Effector memory CD8-positive, alpha-beta T cell (primary cell): ENCODE measurements at regions not wholly inside any gene's neighbourhood (a gene's known extent, or its start where the extent isn't known, plus 50 kb on each side); places are given as distances from the start of the nearest gene placed in this dataset.
"Not testable (repeated sequence)": the region's sequence is repeated elsewhere in the genome, so short reads cannot be mapped to it uniquely, and the experiment has no call there.

Experiments
- ATAC-seq: fragments of 150-1000 bp; cut with Tn5 transposase; replicated peaks from 2 replicates; pipeline ENCODE4 v1.10.0; 2021; ENCODE audit warnings: mild to moderate bottlenecking, moderate library complexity
- DNase-seq, 3 experiments: peaks; one replicate each; pipeline ENCODE4 v3.0.0; 2021
- H3K27ac Mint-ChIP-seq, 2 donors: one replicate each; pipeline ENCODE4 v1.8.0; 2022; ENCODE audit warnings: mild to moderate bottlenecking in 2 of 2, mixed read lengths in 2 of 2, moderate library complexity in 2 of 2
- H3K27me3 Mint-ChIP-seq, 2 donors: one replicate each; pipeline ENCODE4 v1.8.0; 2022; ENCODE audit warnings: mixed read lengths in 2 of 2
- H3K36me3 Mint-ChIP-seq: one replicate; pipeline ENCODE4 v1.8.0; 2022; ENCODE audit warnings: mild to moderate bottlenecking, moderate library complexity, mixed read lengths; ENCODE audit not compliant: insufficient read depth
- H3K4me1 Mint-ChIP-seq, 2 donors: one replicate each; pipeline ENCODE4 v1.8.0; 2022; ENCODE audit warnings: low read depth in 2 of 2, mixed read lengths in 2 of 2
- H3K4me3 Mint-ChIP-seq, 2 donors: one replicate each; pipeline ENCODE4 v1.8.0; 2022; ENCODE audit warnings: mild to moderate bottlenecking in 2 of 2, mixed read lengths in 2 of 2, moderate library complexity in 2 of 2
- H3K9me3 Mint-ChIP-seq, 2 donors: one replicate each; pipeline ENCODE4 v1.8.0; 2022; ENCODE audit warnings: mixed read lengths in 2 of 2

- H3K4me3 Mint-ChIP-seq = no peak overlapping the region
- H3K4me1 Mint-ChIP-seq = no peaks in the 10 kb centered on the region
- ATAC-seq (no peak), DNase-seq (no peak)
- H3K27me3 Mint-ChIP-seq = peaks cover 8 to 17% of the 10 kb centered on the region in 2 donors
- no peaks in the 10 kb centered on the region for H3K9me3 Mint-ChIP-seq
- no peaks in the 10 kb centered on the region for H3K36me3 Mint-ChIP-seq
- H3K27ac Mint-ChIP-seq = no peak overlapping the region
Measured at GRCh38 chr6:18527836-18528743, 140.9 kb downstream of the RNF144B start.

DNA sequence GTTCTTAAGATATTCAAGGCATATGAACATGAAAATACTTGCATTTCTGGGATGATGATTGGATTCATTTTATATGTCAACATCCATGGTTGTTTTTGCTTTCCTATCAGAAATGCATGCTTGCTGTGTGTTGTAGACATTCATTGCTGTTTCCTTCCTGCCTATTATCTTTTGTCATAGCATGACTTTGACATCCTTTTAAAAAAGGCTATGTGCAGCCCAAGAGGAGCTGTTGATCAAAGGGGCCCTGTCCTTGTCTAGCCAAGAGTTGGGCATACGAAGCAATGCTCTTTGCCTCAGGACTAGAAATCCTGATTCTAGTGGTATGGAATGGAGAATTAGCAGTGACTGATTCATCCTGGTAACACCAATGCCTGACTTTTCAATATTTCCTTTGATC is 143.1 kb downstream of the RNF144B start:
- no peak for ATAC-seq
- Mint-ChIP-seq H3K27ac (no peak overlapping the region), H3K27me3 (peaks cover 8 to 34% of the 10 kb centered on the region in 2 donors), H3K9me3 (no peaks in the 10 kb centered on the region), H3K4me1 (no peaks in the 10 kb centered on the region), H3K36me3 (no peaks in the 10 kb centered on the region), H3K4me3 (no peak overlapping the region)
- no peak for DNase-seq

DNA sequence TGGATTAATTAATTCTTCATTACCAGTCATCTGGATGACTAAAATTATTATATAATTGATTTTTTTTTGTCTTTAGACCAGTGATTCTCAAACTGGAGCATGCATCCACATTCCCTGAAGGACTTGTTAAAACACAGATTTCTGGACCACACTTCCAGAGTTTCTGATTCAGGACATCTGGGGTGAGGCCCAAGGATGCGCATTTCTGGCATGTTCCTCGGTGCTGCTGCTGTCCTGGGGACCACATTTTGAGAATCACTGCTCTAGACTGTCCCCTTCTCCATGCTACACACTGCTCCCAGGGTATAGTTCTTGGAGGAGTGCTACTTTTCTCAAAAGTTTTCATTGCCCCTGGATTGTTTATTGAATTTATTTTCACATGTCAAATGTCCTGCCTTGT is 145.0 kb downstream of the RNF144B start:
- no peak overlapping the region for H3K4me3 Mint-ChIP-seq
- no peaks in the 10 kb centered on the region for H3K4me1 Mint-ChIP-seq
- no peak overlapping the region for H3K27ac Mint-ChIP-seq
- no peak for DNase-seq
- H3K36me3 Mint-ChIP-seq = no peaks in the 10 kb centered on the region
- H3K9me3 Mint-ChIP-seq = no peaks in the 10 kb centered on the region
- H3K27me3 Mint-ChIP-seq = peaks cover 10 to 46% of the 10 kb centered on the region in 2 donors
- no peak for ATAC-seq

GRCh38 chr6:18533793-18534192 is 146.6 kb downstream of the RNF144B start:
- Mint-ChIP-seq H3K9me3 (no peaks in the 10 kb centered on the region), H3K36me3 (no peaks in the 10 kb centered on the region), H3K4me1 (no peaks in the 10 kb centered on the region), H3K4me3 (no peak overlapping the region), H3K27ac (no peak overlapping the region), H3K27me3 (peaks cover 11 to 47% of the 10 kb centered on the region in 2 donors)
- ATAC-seq = no peak
- DNase-seq = no peak

DNA sequence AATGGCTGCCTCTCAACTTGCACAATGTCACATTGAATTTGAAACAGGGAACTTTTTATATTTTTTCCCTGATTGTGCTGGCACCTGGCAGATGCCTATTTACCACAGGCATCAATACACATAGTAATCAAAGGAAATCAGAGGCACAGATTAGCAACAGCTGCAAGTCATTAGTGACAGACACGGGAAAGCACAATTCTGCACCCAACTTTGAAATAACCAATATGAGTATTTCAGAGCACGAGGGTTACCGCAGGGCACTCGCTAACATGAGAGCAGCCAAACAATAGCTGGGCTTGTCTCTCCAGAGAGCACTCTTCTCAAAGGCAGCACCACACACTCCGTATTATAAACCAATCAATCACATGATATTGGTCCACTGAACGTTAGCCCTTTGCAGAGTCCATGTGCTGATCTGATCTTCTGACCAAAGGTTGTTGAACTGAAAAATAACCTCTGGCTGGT is 149.5 kb downstream of the RNF144B start:
- no peaks in the 10 kb centered on the region for H3K9me3 Mint-ChIP-seq

GRCh38 chr6:18538315-18538714 is 151.2 kb downstream of the RNF144B start:
- no peaks in the 10 kb centered on the region for H3K36me3 Mint-ChIP-seq
- H3K4me1 Mint-ChIP-seq = no peaks in the 10 kb centered on the region
- ATAC-seq = no peak
- H3K9me3 Mint-ChIP-seq = no peaks in the 10 kb centered on the region
- H3K27me3 Mint-ChIP-seq = peaks cover 24 to 42% of the 10 kb centered on the region in 2 donors
- no peak for DNase-seq
- H3K4me3 Mint-ChIP-seq = no peak overlapping the region
- no peak overlapping the region for H3K27ac Mint-ChIP-seq

More for the DNA sequence above, 149.5 kb downstream of the RNF144B start:
- Mint-ChIP-seq H3K36me3 (no peaks in the 10 kb centered on the region), H3K27me3 (peaks cover 24 to 51% of the 10 kb centered on the region in 2 donors), H3K27ac (no peak overlapping the region), H3K4me1 (no peaks in the 10 kb centered on the region), H3K4me3 (no peak overlapping the region)
- DNase-seq (no peak), ATAC-seq (no peak)

DNA sequence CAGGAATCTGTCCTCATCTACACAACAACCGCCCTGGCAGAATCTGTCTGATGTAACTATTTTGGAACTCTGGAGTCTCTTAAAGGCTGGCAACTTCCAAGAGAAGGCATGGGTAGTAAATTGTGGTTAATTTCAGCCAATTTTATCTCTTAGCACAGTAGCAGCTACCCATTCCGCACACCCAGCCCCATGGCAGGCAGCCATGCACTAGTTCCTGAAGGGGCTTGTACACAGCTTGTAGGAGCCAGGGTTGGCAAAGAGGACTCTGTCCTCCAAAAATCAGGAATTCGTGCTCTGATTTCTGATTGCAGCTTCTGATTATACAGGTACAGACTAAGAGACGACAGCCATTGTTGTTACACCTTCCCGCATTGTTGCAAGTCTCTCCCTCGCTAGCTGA is 155.9 kb downstream of the RNF144B start:
- no peak for ATAC-seq
- Mint-ChIP-seq H3K27me3 (peaks cover 12 to 14% of the 10 kb centered on the region in 2 donors), H3K9me3 (peaks cover 0 to 6% of the 10 kb centered on the region in 2 donors), H3K36me3 (no peaks in the 10 kb centered on the region), H3K27ac (no peak overlapping the region), H3K4me3 (no peak overlapping the region), H3K4me1 (no peaks in the 10 kb centered on the region)
- no peak for DNase-seq

GRCh38 chr6:18545142-18545541 is 158.0 kb downstream of the RNF144B start:
- H3K4me3 Mint-ChIP-seq, H3K9me3 Mint-ChIP-seq, H3K4me1 Mint-ChIP-seq, DNase-seq, H3K27ac Mint-ChIP-seq, ATAC-seq, H3K36me3 Mint-ChIP-seq: not testable (repeated sequence)
- peaks cover 1 to 12% of the 10 kb centered on the region in 2 donors for H3K27me3 Mint-ChIP-seq

DNA sequence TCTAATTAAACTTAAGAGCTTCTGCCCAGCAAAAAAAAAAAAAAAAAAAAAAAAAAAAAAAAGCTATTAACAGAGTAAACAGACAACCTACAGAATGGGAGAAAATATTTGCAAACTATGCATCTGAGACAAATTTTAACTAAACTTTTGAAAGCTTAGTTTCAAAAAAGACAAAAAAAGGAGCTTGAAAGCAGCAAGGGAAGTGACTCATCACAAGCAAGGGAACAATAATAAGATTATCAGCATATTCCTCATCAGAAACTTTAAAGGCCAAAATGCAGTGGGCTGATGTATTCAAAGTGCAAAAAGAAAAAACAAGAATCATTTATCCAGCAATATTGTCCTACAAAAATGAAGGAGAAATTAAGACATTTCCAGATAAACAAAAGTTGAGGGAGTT is 158.6 kb downstream of the RNF144B start:
- DNase-seq = no peak
- peaks cover 0 to 7% of the 10 kb centered on the region in 2 donors for H3K27me3 Mint-ChIP-seq
- no peaks in the 10 kb centered on the region for H3K36me3 Mint-ChIP-seq
- H3K9me3 Mint-ChIP-seq = peaks cover 0 to 7% of the 10 kb centered on the region in 2 donors
- no peak overlapping the region for H3K4me3 Mint-ChIP-seq
- ATAC-seq = no peak
- H3K4me1 Mint-ChIP-seq = no peaks in the 10 kb centered on the region
- no peak overlapping the region for H3K27ac Mint-ChIP-seq

DNA sequence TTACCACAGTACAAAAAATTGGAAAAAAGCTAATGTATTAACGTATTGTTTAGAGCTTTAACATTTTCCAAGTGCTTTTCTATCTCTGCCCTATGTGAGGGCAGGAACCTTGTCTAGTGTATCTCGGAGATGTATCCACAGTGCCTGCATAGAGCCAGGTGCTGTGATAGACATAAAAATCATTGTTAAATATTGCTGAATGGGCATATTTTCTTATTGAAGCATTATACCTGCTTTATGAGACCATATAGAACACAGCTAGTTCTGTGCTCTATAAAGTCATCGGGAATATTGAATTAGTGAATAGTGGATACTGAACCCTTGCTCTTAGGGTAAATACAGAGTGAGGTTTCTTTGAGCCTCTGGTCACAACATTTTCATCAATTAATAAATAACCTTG is 163.0 kb downstream of the RNF144B start:
- peaks cover 9 to 12% of the 10 kb centered on the region in 2 donors for H3K27me3 Mint-ChIP-seq
- H3K4me1 Mint-ChIP-seq = no peaks in the 10 kb centered on the region
- H3K9me3 Mint-ChIP-seq = peaks cover 0 to 5% of the 10 kb centered on the region in 2 donors
- no peak overlapping the region for H3K4me3 Mint-ChIP-seq
- DNase-seq = no peak
- ATAC-seq = no peak
- H3K27ac Mint-ChIP-seq = no peak overlapping the region
- no peaks in the 10 kb centered on the region for H3K36me3 Mint-ChIP-seq

GRCh38 chr6:18551228-18551627 is 164.1 kb downstream of the RNF144B start:
- H3K27me3 Mint-ChIP-seq = peaks cover 12 to 14% of the 10 kb centered on the region in 2 donors
- DNase-seq (no peak), ATAC-seq (no peak)
- H3K9me3 Mint-ChIP-seq = peaks cover 0 to 5% of the 10 kb centered on the region in 2 donors
- no peak overlapping the region for H3K27ac Mint-ChIP-seq
- no peaks in the 10 kb centered on the region for H3K4me1 Mint-ChIP-seq
- no peak overlapping the region for H3K4me3 Mint-ChIP-seq
- no peaks in the 10 kb centered on the region for H3K36me3 Mint-ChIP-seq

DNA sequence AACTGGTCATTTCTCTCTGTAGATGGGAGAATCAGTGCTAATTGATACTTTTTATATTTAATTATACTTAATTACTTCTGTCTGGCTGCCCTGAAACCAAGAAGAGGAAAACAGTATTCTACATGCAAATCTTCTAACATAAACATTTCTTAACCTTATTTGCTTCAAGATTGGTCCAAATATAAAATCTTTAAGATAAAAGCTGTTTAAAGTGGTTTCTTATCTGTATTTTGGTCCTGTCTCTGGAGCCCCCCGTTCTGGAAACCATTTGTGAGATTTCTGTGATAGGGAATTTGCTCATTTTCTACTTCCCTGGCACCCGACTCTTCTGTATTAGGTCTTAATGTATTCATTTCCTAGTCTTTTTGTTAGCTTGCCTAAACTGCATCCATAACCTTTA is 168.6 kb downstream of the RNF144B start:
- H3K4me3 Mint-ChIP-seq = no peak overlapping the region
- DNase-seq (no peak), ATAC-seq (no peak)
- no peaks in the 10 kb centered on the region for H3K4me1 Mint-ChIP-seq
- H3K36me3 Mint-ChIP-seq = no peaks in the 10 kb centered on the region
- H3K9me3 Mint-ChIP-seq = peaks cover 0 to 2% of the 10 kb centered on the region in 2 donors
- H3K27me3 Mint-ChIP-seq = peaks cover 24 to 37% of the 10 kb centered on the region in 2 donors
- H3K27ac Mint-ChIP-seq = no peak overlapping the region

GRCh38 chr6:18561037-18561750 is 174.0 kb downstream of the RNF144B start:
- H3K36me3 Mint-ChIP-seq = no peaks in the 10 kb centered on the region
- H3K9me3 Mint-ChIP-seq = no peaks in the 10 kb centered on the region
- peaks cover 16 to 28% of the 10 kb centered on the region in 2 donors for H3K27me3 Mint-ChIP-seq
- no peaks in the 10 kb centered on the region for H3K4me1 Mint-ChIP-seq
- no peak for ATAC-seq
- no peak for DNase-seq
- H3K4me3 Mint-ChIP-seq = no peak overlapping the region
- no peak overlapping the region for H3K27ac Mint-ChIP-seq

DNA sequence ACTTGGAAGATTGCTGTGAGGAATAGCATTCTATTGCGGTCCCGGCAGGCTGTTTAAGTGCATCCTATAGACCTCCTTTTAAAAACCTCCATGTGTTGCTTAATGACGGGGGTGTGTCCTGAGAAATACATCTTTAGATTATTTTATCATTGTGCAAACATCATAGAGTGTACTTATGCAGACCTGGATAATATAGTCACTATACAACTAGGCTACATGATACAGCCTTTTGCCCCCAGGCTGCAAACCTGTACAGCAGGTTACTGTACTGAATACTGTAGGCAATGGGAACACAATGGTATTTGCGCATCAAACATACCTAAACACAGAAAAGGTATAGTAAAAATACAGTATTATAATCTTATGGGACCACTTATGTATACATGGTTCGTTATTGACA is 175.6 kb downstream of the RNF144B start:
- Mint-ChIP-seq H3K4me1 (no peaks in the 10 kb centered on the region), H3K4me3 (no peak overlapping the region), H3K36me3 (no peaks in the 10 kb centered on the region), H3K9me3 (no peaks in the 10 kb centered on the region), H3K27ac (no peak overlapping the region), H3K27me3 (peaks cover 19 to 27% of the 10 kb centered on the region in 2 donors)
- no peak for DNase-seq
- ATAC-seq = no peak
